DMS 273 treated with DMSO at 0.1 percent for 48 hours (cell line): ENCODE measurements at regions not wholly inside any gene's neighbourhood (a gene's known extent, or its start where the extent isn't known, plus 50 kb on each side); places are given as distances from the start of the nearest gene placed in this dataset.

Source experiments
- DNase-seq: peaks from one replicate; lab custom pipeline; 2025; lab: John Stamatoyannopoulos, UW

DNA sequence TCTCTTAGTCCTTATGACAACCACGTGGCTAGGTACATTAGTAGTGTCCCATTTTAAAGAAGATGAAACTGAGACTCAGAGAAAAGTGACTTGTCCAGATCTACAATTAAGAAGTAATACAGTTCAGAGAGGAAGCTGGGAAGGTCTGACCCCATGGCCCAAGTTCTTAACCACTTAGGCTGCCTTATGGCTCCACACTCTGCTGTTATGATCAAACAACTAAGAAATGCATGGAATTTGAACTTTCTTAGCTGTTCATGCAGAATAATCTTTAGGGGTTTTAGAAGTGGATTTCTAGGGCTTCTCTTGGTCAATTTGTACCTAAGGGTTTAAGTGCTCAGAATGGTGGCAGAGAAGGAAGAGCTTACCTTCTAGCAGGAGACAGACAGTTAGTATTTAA lies 128.0 kb upstream of the MSX2 start:
- no peak for DNase-seq

DNA sequence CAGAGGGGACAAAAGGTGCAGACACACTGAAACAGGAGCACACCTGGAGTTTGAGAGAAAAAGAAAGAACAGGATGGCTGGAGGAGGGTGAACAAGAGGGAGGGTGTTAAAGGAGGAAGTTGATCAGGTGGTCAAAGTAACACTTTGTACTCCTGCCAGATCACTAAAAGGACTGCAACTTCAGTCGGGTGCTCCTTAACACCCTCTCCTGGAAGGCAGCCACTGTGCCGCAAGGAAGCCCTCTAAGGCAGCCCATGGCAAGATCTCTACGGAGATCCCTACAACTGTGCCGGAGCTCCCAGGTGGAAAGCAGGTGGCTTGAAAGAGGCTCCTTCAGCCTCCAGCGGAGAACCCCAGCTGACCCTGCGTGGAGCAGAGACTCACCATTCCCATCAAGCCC lies 124.4 kb upstream of the MSX2 start:
- no peak for DNase-seq

DNA sequence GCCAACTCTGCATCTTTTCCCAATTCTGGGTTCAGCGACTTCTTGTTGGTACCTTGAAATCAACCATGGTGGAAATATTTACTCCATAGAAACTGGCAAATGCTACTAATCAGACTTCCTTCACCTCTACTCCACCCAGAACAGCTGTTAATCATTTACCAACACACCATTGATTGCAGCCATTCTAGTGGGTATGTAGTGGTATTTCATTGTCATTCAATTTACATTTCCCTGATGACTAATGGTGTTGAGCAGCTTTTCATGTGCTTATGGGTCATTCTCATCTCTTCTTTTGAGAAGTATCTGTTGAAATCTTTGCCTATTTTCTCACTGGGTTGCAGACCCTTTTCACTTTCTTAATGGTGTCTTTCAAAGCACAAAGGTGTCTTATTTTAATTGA lies 122.4 kb upstream of the MSX2 start:
- no peak for DNase-seq

- DNase-seq = no peak
Observed at GRCh38 chr5:174606153-174606552, 118.2 kb upstream of the MSX2 start.

DNA sequence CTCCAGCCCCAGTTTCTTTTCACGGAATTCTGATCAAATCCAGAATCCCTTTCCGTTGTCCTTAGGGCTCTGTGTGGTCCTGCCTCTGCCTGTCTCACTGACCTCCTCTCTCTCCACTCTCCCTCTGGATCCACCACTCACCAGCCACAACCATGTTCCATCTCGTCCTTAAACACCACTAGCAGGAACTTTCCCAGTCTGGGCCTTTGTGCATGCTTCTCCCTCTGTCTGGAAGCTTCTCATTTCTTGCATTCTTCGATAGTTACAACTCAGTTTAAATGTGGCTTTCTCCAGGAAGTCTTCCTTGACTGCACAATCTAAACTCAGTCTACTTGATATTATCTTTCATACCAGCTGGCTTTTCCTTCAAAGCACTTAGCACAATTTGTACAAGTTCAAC lies 117.7 kb upstream of the MSX2 start:
- DNase-seq = no peak

DNA sequence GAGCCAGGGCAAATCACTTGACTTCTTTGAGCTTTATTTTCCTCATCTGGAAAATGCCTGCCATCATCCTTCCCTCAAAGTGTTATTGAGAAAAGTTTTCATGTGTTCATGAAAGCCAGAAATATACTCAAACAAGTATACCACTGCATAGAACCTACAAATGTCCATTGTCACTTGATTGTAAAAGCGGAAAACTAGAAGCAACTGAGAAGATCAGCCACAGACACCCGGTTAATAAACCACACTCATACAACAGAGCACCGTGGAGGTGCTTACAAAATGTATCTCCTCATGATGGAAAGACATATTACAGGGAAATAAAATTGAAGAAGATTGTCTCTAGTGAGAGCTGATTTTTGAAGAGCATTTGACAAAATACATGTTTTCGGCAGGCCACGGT lies 117.2 kb upstream of the MSX2 start:
- no peak for DNase-seq

DNA sequence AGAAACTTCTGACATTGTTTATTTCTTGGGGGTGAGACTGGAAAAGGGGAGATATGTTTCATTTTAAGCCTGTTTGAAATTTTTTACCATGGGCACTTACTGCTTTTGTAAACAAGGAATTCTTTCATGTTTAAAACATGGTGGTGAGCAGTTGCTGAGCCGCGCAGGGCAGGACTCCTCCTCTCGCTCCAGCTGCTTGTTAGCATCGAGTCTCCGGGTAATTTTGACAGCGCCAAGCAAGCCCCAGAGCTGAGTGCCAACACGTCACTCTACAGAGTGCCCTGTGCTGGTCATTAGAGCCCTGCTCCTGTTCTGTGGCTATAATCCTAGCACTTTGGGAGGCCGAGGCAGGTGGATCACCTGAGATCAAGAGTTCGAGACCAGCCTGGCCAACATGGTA lies 116.5 kb upstream of the MSX2 start:
- DNase-seq = no peak

GRCh38 chr5:174608631-174609097 lies 115.7 kb upstream of the MSX2 start:
- DNase-seq = no peak

DNA sequence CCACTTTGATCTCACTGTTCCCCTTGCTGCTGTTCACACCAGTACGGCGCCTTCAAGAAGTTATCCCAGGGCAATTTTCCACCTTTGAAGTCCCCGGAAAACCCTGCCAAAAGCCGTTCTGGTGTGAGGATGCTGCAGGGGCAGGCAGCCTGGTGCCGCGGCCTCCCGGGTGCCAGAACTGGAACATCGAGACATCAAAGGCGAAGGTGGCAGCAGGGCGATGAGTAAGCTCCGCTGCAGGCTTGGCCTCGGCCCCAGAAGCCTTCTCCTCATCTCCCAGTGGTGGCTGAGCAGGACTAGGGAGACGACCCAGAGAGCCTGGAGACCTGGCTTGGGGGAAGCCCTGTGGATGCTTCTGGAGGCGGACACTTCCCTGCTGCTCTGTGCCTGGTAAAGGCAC lies 115.3 kb upstream of the MSX2 start:
- no peak for DNase-seq

DNA sequence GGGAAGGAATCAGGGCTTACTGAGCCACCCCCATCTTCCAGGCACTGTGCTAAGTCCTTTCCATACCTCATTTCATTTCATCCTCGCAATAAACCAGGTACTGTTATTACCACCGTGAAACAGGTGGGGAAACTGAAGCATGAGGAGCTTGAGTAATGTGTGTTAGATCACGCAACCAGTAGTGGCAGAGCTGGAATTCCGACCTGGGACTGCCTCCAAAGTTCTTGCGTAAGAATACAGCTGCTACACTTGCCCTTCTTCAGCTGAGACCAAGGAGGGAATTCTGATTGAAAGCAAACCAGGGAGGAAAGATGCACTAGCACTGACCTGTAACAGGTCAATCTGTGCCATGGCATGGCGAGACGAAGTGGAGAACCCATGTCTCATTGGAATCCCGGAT lies 113.4 kb upstream of the MSX2 start:
- DNase-seq = no peak

DNA sequence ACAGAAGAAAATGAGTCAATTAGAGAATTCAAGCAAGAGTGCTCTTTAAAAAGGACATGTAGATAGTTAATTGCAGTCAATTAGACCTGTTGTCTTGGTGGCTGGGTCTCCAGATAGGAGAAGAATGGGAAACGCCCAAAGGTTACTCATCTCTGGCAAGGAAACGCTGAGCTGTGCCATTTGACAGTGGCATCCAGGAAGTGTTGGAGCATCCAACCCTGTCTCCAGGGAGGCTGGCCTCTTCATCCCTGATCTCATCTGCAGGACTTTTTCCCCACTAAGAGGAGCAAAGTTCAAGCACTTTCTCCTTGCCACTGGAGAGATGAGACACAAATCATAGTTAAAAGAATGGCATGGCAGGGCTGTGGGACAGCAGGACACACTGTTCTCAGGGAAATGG lies 111.7 kb upstream of the MSX2 start:
- no peak for DNase-seq

- no peak for DNase-seq
Observed at GRCh38 chr5:174614500-174615135, 109.8 kb upstream of the MSX2 start.

DNA sequence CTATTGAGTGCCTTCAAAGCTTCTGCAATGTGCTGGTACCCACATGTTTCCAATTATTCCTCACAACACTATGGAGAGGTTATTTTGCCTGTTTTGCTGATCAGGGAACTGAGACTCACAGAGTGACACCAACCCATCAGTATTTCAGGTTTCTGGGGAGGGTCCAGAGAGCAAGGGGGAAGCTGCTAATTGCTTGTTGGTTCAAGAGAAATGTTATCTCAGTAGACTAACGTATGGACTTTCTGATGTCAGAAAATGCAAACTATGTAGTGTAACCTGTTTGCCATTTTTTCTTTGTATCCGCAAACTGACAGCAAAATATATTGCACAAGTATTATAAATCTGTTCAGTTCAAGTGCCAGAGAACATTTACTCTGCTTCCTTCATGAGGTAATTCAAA lies 108.3 kb upstream of the MSX2 start:
- DNase-seq = no peak

DNA sequence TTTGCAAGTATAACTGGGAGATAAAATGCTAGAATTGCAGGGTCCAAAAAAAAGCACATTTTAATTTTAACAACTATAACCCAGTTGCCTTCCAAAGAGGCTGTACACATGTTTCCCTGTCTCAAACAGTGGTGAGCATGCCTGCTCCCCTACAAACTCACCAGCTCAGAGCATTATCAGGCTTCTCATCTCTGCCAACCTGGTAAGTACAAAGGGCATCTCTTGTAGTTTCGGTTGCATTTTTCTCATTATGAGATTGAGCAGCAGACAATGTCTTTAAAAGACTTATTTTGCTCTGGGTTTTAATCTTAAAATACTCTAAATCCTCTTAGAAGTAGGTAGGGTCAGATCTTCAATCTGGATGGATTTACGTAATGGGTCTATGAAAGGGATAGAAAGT lies 107.1 kb upstream of the MSX2 start:
- no peak for DNase-seq

- DNase-seq = no peak
Observed at GRCh38 chr5:174617910-174618309, 106.5 kb upstream of the MSX2 start.

GRCh38 chr5:174618589-174618988 lies 105.8 kb upstream of the MSX2 start:
- DNase-seq = no peak

- no peak for DNase-seq
Observed at GRCh38 chr5:174622067-174622466, 102.3 kb upstream of the MSX2 start.

GRCh38 chr5:174623018-174623417 lies 101.4 kb upstream of the MSX2 start:
- DNase-seq = no peak

- DNase-seq = no peak
Observed at GRCh38 chr5:174623433-174624019, 100.9 kb upstream of the MSX2 start.

DNA sequence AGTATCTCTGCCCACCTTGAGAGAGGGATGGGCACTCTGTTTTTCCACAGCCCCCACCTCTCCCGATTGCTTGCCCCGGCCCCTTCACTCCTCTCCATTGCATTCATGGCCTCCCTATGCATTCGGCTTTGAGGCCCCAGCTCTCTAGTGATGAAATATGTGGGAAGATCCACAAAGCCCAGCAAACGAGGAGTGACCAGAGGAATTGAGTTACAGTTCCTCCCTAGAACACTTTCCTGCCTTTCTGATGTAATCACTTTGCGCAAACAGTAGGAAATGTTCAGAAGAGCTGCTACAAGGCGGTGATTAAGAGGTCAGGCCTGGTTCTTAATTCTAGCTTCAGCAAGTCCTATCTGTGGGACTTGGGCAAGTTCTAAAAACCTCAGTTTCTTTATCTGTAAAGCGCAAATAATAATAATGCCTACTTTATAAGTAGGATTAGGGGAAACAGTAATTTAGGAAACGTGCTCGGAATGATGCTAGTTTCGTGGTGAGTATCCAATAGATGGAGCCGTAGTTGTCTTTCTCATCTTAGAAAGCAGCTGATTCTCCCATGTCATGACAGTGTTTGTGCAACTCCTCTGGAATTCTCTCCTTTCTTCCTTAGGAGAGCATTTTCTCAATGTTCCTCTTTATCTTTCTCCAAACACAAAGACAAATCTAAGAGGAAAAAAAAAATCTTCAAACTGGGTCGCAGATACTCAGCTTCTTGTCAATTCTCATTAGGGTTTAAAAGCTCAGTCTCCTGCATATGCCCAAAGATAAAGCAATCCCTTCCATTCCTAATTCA lies 99.5 kb upstream of the MSX2 start:
- no peak for DNase-seq

DNA sequence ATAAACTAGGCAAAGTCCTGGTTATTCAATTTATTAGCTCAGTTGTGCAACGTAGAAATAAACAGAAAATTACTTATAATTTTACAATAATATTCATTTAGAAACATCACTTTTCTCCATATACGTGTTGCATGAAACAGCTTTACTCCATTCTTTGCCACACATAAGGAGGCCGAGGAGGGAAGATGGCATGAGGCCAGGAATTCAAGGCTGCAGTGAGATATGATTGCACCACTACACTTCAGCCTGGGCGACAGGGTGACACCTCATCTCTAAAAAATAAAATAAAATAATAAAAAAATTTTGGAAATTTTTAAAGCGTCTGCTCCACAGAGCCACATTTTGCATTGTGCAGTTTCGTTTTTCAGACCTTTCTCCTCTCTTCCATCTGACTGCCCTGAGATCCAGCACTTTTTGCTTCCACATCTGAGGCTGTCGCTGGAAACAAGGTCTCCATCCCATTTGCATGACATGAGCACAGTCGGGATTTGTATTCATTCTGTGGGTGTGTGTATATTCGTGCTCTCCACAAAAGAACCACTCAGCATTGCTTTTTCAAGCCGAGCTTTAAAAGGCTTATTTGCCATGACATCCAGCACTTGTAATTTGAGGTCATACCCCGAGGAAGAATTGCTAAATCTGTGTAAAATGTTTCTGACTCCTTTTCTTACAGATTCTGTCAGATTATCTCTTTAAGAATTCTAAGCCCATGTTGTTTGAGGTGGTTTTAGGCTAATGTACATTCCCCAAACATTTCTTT lies 98.6 kb upstream of the MSX2 start:
- DNase-seq = no peak

DNA sequence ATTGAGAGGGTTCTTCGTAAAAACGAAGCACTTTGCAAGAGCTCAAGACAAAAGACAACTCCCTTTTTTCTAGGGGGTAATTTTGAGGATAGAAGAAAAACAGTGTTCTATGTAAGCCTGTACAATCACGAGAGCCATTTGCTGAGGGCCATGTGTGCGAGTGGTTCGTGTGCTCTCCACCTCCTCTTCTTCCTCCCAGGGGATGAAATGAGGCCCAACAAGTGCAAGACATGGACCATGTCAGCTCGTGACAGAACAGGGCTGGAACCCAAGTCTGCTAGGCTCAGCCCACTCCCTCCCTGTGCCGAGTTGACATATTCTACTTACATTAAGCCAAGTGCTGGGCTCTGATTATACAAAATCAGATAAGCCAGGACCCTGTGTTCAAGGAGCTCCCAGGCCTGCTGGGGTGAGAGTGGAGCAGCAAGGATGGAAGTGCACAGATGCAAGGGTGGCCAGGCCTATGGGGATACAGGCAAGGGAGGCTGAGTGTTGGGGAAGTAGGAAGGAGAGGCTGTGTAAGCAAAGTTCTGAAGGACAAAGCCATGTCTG lies 97.9 kb upstream of the MSX2 start:
- DNase-seq = no peak
